SK-N-MC (cell line): ENCODE measurements at regions not wholly inside any gene's neighbourhood (a gene's known extent, or its start where the extent isn't known, plus 50 kb on each side); places are given as distances from the start of the nearest gene placed in this dataset.

Experiments
- EZH2 ChIP-seq: fragments of 200-600 bp; sonication (generic); IDR thresholded peaks from one replicate; pipeline ENCODE4 v1.6.1; 2017; ENCODE audit warnings: antibody characterized with exemption
- FOXP2 ChIP-seq: optimal IDR thresholded peaks from 2 replicates; pipeline ENCODE3; 2011; ENCODE audit warnings: mild to moderate bottlenecking, moderate library complexity; ENCODE audit not compliant: insufficient read depth; ENCODE audit errors: extremely low read length, control extremely low read depth
- POLR2AphosphoS5 ChIP-seq: IDR thresholded peaks from 2 replicates; pipeline ENCODE4 v1.6.1; 2012; ENCODE audit warnings: mild to moderate bottlenecking, low read depth, low read length, borderline replicate concordance

DNA sequence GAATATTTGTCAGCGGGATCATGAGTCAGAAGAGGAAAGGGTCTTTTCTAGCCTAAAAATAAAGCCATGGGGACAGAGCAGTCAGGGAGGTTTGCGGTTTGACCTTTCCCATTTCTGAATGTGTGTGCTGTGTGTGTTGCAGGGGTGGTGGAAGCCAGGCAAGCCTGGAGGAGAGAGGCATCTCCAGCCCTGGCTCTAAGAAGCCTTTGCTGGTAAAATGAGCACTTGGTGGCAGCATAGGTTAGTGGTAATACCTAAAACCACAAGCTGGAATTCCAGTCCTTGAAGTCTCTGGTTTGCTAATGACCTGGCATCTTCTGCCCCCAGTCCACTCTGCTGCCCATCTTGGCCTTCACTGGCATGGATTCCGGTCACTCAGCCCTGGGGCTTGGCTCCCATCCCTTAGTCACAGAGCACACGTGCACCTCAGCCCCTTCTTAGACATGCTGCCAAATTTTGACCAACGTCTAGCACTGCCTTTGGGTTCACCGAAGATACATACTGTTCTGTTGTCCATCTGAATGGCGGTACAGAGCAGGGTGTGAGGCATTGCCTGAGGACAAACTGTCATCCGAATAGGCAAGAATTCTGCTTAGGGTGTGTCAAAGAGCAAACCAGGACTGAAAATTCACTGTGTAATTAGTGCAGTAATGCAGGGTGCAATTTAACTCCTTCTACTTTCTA lies 52.7 kb downstream of the KCNA5 start:
- TF ChIP-seq EZH2: no peak
- TF ChIP-seq FOXP2: no peak
- TF ChIP-seq POLR2AphosphoS5: no peak
